ENCODE measurements at regions not wholly inside any gene's neighbourhood (a gene's known extent, or its start where the extent isn't known, plus 50 kb on each side); places are given as distances from the start of the nearest gene placed in this dataset.

GRCh38 chr4:96173756-96174155, 333.9 kb downstream of the PDHA2 start:
- no peak for TF ChIP-seq CTCF (IDR thresholded peaks at IDR 0.05; ENCODE audit: insufficient read depth, low read length)
- no peak for DNase-seq (ENCODE audit: low read depth)
- no peak overlapping the region for H3K4me3 ChIP-seq (ENCODE audit: low read depth, low read length)

- TF ChIP-seq CTCF (IDR thresholded peaks at IDR 0.05; ENCODE audit: insufficient read depth, low read length), result no peak
- H3K4me3 ChIP-seq (ENCODE audit: low read depth, low read length), result no peak overlapping the region
- DNase-seq (ENCODE audit: low read depth), result no peak
These were observed 336.0 kb downstream of the PDHA2 start for GRCh38 chr4:96175871-96176270.

GRCh38 chr4:96183611-96184010, 343.7 kb downstream of the PDHA2 start:
- no peak overlapping the region for H3K4me3 ChIP-seq (ENCODE audit: low read depth, low read length)
- no peak for TF ChIP-seq CTCF (IDR thresholded peaks at IDR 0.05; ENCODE audit: insufficient read depth, low read length)
- DNase-seq (ENCODE audit: low read depth), result no peak

- no peak for DNase-seq (ENCODE audit: low read depth)
- no peak overlapping the region for H3K4me3 ChIP-seq (ENCODE audit: low read depth, low read length)
- TF ChIP-seq CTCF (IDR thresholded peaks at IDR 0.05; ENCODE audit: insufficient read depth, low read length), result no peak
These were observed 346.7 kb downstream of the PDHA2 start for GRCh38 chr4:96186593-96186992.

- no peak for TF ChIP-seq CTCF (IDR thresholded peaks at IDR 0.05; ENCODE audit: insufficient read depth, low read length)
- DNase-seq (ENCODE audit: low read depth), result no peak
These were observed 349.9 kb downstream of the PDHA2 start for GRCh38 chr4:96189761-96190160.

GRCh38 chr4:96193061-96193460, 353.2 kb downstream of the PDHA2 start:
- H3K4me3 ChIP-seq (ENCODE audit: low read depth, low read length), result no peak overlapping the region
- no peak for TF ChIP-seq CTCF (IDR thresholded peaks at IDR 0.05; ENCODE audit: insufficient read depth, low read length)
- DNase-seq (ENCODE audit: low read depth), result no peak

More at GRCh38 chr4:96189761-96190160, 349.9 kb downstream of the PDHA2 start:
- H3K4me3 ChIP-seq (ENCODE audit: low read depth, low read length), result no peak overlapping the region

GRCh38 chr4:96194993-96195392, 355.1 kb downstream of the PDHA2 start:
- TF ChIP-seq CTCF (IDR thresholded peaks at IDR 0.05; ENCODE audit: insufficient read depth, low read length), result no peak
- no peak overlapping the region for H3K4me3 ChIP-seq (ENCODE audit: low read depth, low read length)
- no peak for DNase-seq (ENCODE audit: low read depth)

All from fibroblast of the aortic adventitia (primary cell).